Muscle of arm (tissue), 1 donor: ENCODE measurements at regions not wholly inside any gene's neighbourhood (a gene's known extent, or its start where the extent isn't known, plus 50 kb on each side); places are given as distances from the start of the nearest gene placed in this dataset.
A peak's percentile ranks its signal among the peaks of the same experiment; 100 is the strongest.

Experiments
- DNase-seq: peaks from one replicate; pipeline ENCODE4 v3.0.0-alpha.2; 2013

DNA sequence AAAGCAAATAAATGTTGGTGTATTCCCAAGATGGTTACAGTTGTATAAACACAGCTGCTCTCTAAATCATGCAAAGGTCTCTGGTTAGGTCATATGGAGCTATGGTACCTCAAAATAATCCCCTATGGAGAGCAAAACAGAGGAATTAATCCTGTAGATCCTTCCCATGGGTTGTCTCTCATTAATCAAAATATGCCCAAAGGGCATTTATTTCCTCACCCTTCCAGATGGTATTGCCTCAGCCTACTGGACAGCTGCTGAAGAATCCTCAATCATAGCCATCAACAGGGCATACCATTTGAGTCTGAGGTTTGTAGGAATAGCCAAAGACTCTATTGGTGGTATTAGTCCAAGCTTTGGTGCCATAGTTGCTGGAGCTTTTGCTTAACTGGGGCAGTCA, 360.9 kb downstream of the RPL10L start:
- DNase-seq = no peak

DNA sequence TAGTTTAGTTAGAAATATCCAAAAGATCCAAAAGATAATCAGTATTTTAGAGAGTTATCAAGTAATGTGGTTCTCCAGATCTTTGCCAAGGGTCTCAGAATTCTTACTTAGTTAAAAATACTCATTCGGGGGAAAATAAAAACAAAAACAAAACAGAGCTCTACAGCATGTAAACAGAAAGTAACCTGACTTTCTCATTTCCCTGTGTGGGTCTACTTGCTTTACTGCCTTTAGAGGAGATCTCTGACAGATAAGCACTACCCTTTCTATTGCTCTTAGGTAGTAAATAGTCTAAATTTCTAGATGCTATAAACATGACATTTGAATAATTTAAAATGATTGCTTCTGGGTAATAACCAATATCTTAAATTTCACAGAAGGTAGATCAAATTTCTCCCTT, 371.8 kb downstream of the RPL10L start:
- DNase-seq = no peak

DNA sequence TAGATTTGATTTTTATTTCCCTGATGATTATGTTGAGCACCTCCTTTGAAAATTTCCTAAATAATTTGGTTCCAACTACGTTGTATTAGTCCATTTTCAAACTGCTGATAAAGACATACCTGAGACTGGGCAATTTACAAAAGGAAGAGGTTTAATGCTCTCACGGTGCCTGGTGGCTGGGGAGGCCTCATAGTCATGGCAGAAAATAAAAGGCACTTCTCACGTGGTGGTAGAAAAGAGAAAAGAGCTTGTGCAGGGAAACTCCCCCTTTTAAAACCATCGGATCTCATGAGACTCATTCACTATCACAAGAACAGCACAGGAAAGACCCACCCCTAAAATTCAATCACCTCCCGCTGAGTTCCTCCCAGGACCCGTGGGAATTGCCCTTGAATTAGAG, 372.3 kb downstream of the RPL10L start:
- no peak for DNase-seq

DNA sequence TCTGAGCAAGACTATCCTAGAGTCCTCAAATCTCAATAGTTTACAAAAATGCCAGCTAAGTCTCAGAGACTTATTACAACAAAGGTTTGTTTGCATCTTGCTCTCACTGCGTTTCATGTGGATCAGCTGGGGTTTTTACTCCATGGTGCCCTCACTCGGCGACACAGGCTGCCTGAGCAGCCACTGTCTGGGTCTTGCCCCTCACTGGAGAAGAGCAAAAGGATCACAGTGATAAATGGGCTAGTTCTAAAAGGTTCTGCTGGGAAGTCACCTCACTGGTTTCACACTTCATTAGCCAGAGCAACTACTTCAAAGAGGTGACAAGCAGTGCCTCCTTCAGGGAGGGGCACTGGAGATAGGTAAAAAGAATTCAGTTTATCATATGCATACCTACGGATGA, 392.0 kb downstream of the RPL10L start:
- DNase-seq = no peak

DNA sequence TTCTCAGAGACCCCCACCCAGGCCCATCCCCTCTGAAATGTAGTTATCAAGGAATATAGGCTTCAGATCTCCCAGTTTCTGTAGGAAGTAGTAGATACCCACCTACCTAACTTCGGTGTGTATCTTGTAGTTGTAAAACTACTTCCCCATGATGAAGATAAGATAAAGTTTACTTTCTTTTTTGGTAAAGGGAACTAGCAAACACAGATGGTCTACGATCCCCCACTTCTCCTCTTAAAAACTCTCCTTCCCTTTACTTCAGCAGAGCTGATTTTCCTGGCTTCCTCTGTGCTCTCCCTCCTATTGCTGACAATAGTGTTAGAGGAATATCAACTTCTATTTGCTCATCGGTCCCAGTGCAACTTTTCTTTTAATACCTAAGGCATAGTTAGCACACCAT, 395.2 kb downstream of the RPL10L start:
- no peak for DNase-seq

DNA sequence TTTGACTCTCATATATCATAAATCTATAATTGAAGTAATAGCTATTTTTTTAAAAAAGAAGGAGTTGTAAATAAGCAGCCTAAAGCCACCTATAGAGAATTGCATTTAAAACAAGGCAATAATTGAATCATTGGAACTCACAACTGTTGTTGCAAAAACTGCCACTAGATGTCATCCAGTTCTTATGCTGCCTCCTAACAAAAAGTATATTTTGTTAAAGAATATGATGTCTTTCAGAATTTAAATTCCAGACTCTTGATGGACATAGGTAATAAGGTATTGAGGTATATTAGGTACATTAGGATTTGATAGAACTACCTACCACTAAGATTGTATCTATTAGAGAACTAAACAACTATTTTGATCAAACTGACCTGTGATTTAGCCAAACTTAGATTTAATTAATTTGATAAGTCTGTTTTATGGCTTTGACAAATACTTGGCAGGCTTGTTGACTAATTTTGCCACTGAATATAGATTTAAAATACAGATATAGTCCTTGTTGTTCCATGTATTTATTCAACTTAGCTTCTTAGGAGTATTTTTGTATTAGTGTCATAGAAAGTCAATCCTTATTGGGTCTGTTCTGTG, 401.4 kb downstream of the RPL10L start:
- DNase-seq = peak; percentile 5

DNA sequence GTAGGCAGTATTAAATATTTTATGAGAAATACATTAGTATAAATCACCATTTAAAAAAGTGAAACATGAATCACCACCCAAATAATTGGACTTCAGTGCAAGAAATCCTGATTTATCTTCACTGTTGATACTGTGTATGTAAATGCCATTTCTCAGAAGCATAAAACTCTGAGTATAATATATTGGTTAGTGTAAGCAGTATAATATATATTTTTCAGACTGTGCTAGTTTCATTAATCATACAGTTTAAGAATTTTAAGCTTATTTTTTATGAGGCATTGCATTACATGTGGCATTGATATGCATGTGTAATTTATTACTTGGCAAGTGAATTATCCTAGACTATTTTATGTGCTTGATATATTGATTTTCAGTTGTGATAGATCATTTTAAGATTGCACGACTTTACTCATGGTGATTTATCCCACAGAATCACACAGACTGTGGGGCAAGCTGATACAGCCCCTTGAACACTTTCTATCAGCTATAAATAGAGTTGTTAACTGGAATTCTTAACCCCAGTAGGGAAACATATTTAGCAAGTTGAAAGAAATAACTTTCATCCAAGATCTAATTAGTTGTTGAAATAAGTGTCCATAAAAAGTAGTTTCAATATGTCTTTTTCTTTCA, 403.5 kb downstream of the RPL10L start:
- DNase-seq = no peak

DNA sequence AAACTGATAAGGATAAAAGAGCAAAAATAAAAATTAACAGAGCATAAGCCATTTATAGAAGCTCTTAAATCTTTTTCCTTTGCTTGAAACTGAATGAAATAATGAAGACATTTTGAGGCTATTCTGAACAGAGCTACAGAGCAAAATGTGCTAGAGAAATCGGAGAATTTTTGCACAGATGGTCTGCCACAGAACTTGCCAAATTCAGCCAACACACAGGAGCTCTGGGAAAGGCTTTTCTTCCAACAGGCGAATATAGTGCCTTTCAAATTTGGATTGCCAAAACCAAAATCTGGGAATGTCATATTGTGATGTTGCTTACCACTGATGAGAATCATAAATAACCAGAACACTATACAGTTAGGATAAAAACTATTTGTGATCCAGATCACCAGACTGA, 406.3 kb downstream of the RPL10L start:
- DNase-seq = no peak

DNA sequence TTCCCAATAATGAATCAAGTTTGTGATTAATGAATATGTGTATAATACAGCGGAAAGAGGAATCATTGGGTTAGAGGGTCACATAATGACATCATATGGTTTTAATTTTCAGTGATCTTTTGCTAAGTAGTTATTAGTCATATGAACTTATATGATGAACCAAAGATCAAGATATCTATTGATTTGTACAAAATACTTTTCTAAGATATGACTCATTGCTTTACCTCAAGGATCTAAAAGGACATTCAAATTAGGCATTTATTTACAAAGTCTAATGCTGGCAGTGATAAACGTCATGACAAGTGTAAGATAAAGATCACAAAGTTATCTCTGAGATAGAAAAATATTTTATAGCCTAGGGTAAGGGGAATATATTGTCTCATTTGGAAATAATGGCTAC, 417.8 kb downstream of the RPL10L start:
- no peak for DNase-seq

DNA sequence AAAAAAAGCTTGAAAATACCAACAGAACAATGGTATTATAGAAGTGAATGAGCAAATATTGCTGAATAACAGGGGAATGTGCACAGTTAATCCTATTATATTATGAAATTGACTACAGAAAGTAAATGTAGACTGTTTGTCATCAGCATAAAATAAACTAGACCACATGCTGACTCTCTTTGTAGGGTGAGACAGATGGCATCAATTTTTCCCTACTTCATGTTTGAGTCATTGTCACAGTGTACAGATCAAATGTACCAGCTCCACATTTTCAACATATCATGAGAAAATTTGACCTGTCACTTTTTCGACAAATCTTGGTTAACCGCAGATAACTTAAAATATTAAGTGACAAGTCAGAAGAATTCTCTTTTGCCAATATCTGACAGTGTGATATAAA, 421.0 kb downstream of the RPL10L start:
- DNase-seq = no peak

DNA sequence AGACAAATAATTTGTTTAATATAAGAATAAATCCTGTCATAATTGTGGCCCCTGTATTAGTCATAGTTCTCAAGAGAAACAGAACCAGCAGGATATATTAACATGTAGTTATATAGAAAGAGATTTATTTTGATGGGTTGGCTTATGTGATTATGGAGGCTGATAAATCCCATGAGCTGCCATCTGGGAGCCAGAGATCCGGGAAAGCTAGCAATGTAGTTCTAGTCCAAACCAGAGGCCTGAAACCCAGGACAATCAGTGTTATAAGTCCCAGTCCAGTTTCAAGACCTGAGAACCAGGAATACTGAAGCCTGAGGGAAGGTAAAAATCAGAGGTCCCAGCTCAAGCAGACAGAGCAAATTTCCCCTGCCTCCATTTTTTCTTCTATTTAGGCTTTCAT, 435.8 kb downstream of the RPL10L start:
- no peak for DNase-seq

DNA sequence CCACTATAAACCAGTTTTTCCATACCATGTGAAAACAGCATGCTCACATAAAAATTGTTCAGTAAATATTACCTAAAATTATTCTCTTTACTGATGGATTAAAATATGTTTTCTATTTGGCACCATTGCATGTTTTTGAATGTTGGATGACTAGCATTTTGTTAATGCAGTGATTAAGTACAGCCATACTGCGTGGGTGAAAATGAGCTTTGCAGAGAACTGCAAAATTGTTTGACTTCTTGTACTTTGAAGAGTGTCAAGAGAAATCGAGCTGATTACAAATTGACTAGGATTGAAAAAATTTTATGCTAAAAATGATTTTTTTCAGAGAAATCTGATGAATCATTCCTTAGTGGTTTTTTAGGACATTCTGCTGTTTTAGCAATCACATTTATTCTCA, 452.9 kb downstream of the RPL10L start:
- no peak for DNase-seq

DNA sequence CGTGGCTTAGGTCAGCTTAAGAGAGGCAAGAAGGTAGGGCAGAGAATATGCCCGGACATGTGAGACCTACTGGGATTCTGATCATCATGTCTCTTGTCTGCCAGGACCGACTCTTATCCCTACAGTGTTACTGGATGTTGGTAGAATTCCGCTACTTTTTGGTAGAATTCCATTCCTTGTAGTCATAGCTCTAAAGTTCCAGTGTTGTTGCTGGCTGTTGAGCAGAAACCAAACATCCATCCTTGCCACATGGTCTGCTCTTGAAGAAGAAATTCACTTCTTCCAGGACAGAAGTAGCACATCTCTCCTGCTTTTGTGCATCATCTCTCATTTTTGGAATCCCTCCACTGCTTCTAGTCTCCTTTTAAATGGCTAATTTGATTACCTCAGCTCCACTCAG, 453.7 kb downstream of the RPL10L start:
- no peak for DNase-seq
